ENCODE measurements at regions not wholly inside any gene's neighbourhood (a gene's known extent, or its start where the extent isn't known, plus 50 kb on each side); places are given as distances from the start of the nearest gene placed in this dataset.

DNA sequence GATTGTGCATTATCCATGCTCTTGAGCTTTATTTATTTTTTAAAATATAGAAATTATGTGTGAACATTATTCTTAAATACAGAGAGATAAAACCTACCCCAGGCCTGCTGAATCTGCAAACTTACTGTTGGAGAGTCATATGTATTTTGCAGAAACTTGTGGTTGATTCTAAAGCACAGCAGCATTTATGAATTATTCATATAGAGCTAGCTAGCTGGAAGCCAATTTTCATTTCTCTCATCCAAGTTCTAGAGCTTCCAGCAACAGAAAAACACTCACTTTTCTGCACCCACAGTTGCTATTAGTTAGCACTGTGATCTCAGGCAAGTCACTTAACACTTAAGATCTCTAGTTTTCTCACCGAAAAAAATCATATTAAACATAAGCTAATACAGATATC, 479.5 kb upstream of the FAM47C start:
- no peak for FAIRE-seq
- TF ChIP-seq, protein P1, sequence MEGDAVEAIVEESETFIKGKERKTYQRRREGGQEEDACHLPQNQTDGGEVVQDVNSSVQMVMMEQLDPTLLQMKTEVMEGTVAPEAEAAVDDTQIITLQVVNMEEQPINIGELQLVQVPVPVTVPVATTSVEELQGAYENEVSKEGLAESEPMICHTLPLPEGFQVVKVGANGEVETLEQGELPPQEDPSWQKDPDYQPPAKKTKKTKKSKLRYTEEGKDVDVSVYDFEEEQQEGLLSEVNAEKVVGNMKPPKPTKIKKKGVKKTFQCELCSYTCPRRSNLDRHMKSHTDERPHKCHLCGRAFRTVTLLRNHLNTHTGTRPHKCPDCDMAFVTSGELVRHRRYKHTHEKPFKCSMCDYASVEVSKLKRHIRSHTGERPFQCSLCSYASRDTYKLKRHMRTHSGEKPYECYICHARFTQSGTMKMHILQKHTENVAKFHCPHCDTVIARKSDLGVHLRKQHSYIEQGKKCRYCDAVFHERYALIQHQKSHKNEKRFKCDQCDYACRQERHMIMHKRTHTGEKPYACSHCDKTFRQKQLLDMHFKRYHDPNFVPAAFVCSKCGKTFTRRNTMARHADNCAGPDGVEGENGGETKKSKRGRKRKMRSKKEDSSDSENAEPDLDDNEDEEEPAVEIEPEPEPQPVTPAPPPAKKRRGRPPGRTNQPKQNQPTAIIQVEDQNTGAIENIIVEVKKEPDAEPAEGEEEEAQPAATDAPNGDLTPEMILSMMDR (optimal IDR thresholded peaks at IDR 0.05 in 1 of 3, IDR thresholded peaks at IDR 0.05 in 1 of 3, conservative IDR thresholded peaks at IDR 0.05 in 1 of 3; ENCODE audit: extremely low read depth in 1 of 3, insufficient read depth in 2 of 3, low read length in 3 of 3), result no peak
- TF ChIP-seq EZH2 (IDR thresholded peaks at IDR 0.05; ENCODE audit: low read length), result no peak
- no peak overlapping the region for H3K27ac ChIP-seq (ENCODE audit: control insufficient read depth, insufficient read depth, low read length)

GRCh38 chrX:36534900-36535299, 473.3 kb upstream of the FAM47C start:
- DNase-seq (ENCODE audit: low read depth, low spot score) (no peak), FAIRE-seq (no peak)
- no peaks in the 10 kb centered on the region for H3K27me3 ChIP-seq (ENCODE audit: control insufficient read depth, extremely low read depth, insufficient read depth, low read length)
- H3K36me3 ChIP-seq (ENCODE audit: control insufficient read depth in 2 of 2, extremely low read depth in 1 of 2, insufficient read depth in 2 of 2, low read length in 2 of 2), result no peaks in the 10 kb centered on the region
- H2AFZ ChIP-seq (ENCODE audit: control insufficient read depth, low read length), result no peak overlapping the region
- H3K9me3 ChIP-seq (ENCODE audit: control insufficient read depth, low read depth, low read length), result no peaks in the 10 kb centered on the region
- TF ChIP-seq EZH2 (IDR thresholded peaks at IDR 0.05; ENCODE audit: low read length), result no peak
- TF ChIP-seq, protein P1 (optimal IDR thresholded peaks at IDR 0.05 in 1 of 3, IDR thresholded peaks at IDR 0.05 in 1 of 3, conservative IDR thresholded peaks at IDR 0.05 in 1 of 3; ENCODE audit: extremely low read depth in 1 of 3, insufficient read depth in 2 of 3, low read length in 3 of 3), result no peak
- H3K27ac ChIP-seq (ENCODE audit: control insufficient read depth, insufficient read depth, low read length), result no peak overlapping the region
- H4K20me1 ChIP-seq (ENCODE audit: control insufficient read depth, extremely low read depth, insufficient read depth, low read length), result no peaks in the 10 kb centered on the region
- no peaks in the 10 kb centered on the region for H3K79me2 ChIP-seq (ENCODE audit: control insufficient read depth, insufficient read depth, low read length)
- dilution Hi-C loops (cut with MboI; ENCODE audit: extremely low pct_ligation_motif_present, low sequenced_read_pairs), result no loop called here
- no peaks in the 10 kb centered on the region for H3K4me1 ChIP-seq (ENCODE audit: control insufficient read depth, extremely low read depth, insufficient read depth, low read length)
- no peak overlapping the region for H3K4me2 ChIP-seq (ENCODE audit: control insufficient read depth, extremely low read depth, insufficient read depth, low read depth, low read length)
- no peak overlapping the region for H3K4me3 ChIP-seq (ENCODE audit: control insufficient read depth in 2 of 3, extremely low read depth in 1 of 3, insufficient read depth in 2 of 3, low read depth in 1 of 3, low read length in 3 of 3)
- H3K9ac ChIP-seq (ENCODE audit: control insufficient read depth, extremely low read depth, insufficient read depth, low read length), result no peak overlapping the region
- no peaks in the 10 kb centered on the region for H3K9me1 ChIP-seq (ENCODE audit: control insufficient read depth, extremely low read depth, insufficient read depth, low read length)

More for the DNA sequence above, 479.5 kb upstream of the FAM47C start:
- DNase-seq (ENCODE audit: low read depth, low spot score), result no peak
- H3K36me3 ChIP-seq (ENCODE audit: control insufficient read depth in 2 of 2, extremely low read depth in 1 of 2, insufficient read depth in 2 of 2, low read length in 2 of 2), result no peaks in the 10 kb centered on the region
- H3K4me2 ChIP-seq (ENCODE audit: control insufficient read depth, extremely low read depth, insufficient read depth, low read depth, low read length), result no peak overlapping the region
- no peaks in the 10 kb centered on the region for H4K20me1 ChIP-seq (ENCODE audit: control insufficient read depth, extremely low read depth, insufficient read depth, low read length)
- no peak overlapping the region for H2AFZ ChIP-seq (ENCODE audit: control insufficient read depth, low read length)
- H3K9me1 ChIP-seq (ENCODE audit: control insufficient read depth, extremely low read depth, insufficient read depth, low read length), result no peaks in the 10 kb centered on the region
- no peak overlapping the region for H3K9ac ChIP-seq (ENCODE audit: control insufficient read depth, extremely low read depth, insufficient read depth, low read length)
- no peaks in the 10 kb centered on the region for H3K27me3 ChIP-seq (ENCODE audit: control insufficient read depth, extremely low read depth, insufficient read depth, low read length)
- dilution Hi-C loops (cut with MboI; ENCODE audit: extremely low pct_ligation_motif_present, low sequenced_read_pairs), result no loop called here
- no peaks in the 10 kb centered on the region for H3K4me1 ChIP-seq (ENCODE audit: control insufficient read depth, extremely low read depth, insufficient read depth, low read length)
- H3K4me3 ChIP-seq (ENCODE audit: control insufficient read depth in 2 of 3, extremely low read depth in 1 of 3, insufficient read depth in 2 of 3, low read depth in 1 of 3, low read length in 3 of 3), result no peak overlapping the region
- H3K79me2 ChIP-seq (ENCODE audit: control insufficient read depth, insufficient read depth, low read length), result no peaks in the 10 kb centered on the region
- H3K9me3 ChIP-seq (ENCODE audit: control insufficient read depth, low read depth, low read length), result no peaks in the 10 kb centered on the region
